MM.1S (cell line): ENCODE measurements at regions not wholly inside any gene's neighbourhood (a gene's known extent, or its start where the extent isn't known, plus 50 kb on each side); places are given as distances from the start of the nearest gene placed in this dataset.

Experiments used
- DNase-seq: peaks from one replicate; pipeline ENCODE4 v3.0.0-alpha.2; 2015
- H2AFZ ChIP-seq: fragments of 300-600 bp; sonication (generic); 2 replicates; pipeline ENCODE4 v1.6.0; 2016; ENCODE audit warnings: antibody characterized with exemption, low read length
- H3F3A ChIP-seq: fragments of 300-600 bp; sonication (generic); 2 replicates; pipeline ENCODE4 v1.6.1; 2016; ENCODE audit warnings: mild to moderate bottlenecking, antibody characterized with exemption, low read length, moderate library complexity, mixed read lengths; ENCODE audit not compliant: insufficient read depth
- H3K27ac ChIP-seq: fragments of 300-600 bp; sonication (generic); 2 replicates; pipeline ENCODE4 v1.5.1; 2016; ENCODE audit warnings: mild to moderate bottlenecking, low read length
- H3K27me3 ChIP-seq: fragments of 300-600 bp; sonication (generic); replicated peaks from 2 replicates; pipeline ENCODE4 v1.6.0; 2016; ENCODE audit warnings: low read length; ENCODE audit not compliant: insufficient read depth
- H3K36me3 ChIP-seq: fragments of 300-600 bp; sonication (generic); replicated peaks from 2 replicates; pipeline ENCODE4 v1.6.1; 2016; ENCODE audit warnings: mild to moderate bottlenecking, low read length, mixed read lengths; ENCODE audit not compliant: insufficient read depth
- H3K4me1 ChIP-seq: fragments of 300-600 bp; sonication (generic); 2 replicates; pipeline ENCODE4 v1.6.1; 2016; ENCODE audit warnings: low read length, mixed read lengths
- H3K4me2 ChIP-seq: fragments of 300-600 bp; sonication (generic); 2 replicates; pipeline ENCODE4 v1.6.0; 2016; ENCODE audit warnings: low read depth, low read length
- H3K4me3 ChIP-seq: fragments of 300-600 bp; sonication (generic); 2 replicates; pipeline ENCODE4 v1.5.1; 2016; ENCODE audit warnings: low read length, mixed read lengths
- H3K79me2 ChIP-seq: fragments of 300-600 bp; sonication (generic); 2 replicates; pipeline ENCODE4 v1.6.1; 2016; ENCODE audit warnings: mixed run types, low read length, mixed read lengths
- H3K9ac ChIP-seq: fragments of 300-600 bp; sonication (generic); 2 replicates; pipeline ENCODE4 v1.6.1; 2016; ENCODE audit warnings: low read length, mixed read lengths
- H3K9me2 ChIP-seq: fragments of 300-600 bp; sonication (generic); replicated peaks from 2 replicates; pipeline ENCODE4 v1.6.1; 2016; ENCODE audit warnings: mild to moderate bottlenecking, low read length, mixed read lengths; ENCODE audit not compliant: insufficient read depth
- H3K9me3 ChIP-seq: fragments of 300-600 bp; sonication (generic); replicated peaks from 2 replicates; pipeline ENCODE4 v1.6.1; 2016; ENCODE audit warnings: mild to moderate bottlenecking, low read length, mixed read lengths; ENCODE audit not compliant: insufficient read depth
- H4K20me1 ChIP-seq: fragments of 300-600 bp; sonication (generic); 2 replicates; pipeline ENCODE4 v1.6.1; 2016; ENCODE audit warnings: mild to moderate bottlenecking, low read length, moderate library complexity, mixed read lengths; ENCODE audit not compliant: insufficient read depth
- EZH2 ChIP-seq: fragments of 300-600 bp; sonication (generic); optimal IDR thresholded peaks from 2 replicates; pipeline ENCODE3; 2017; ENCODE audit warnings: low read depth, mild to moderate bottlenecking, antibody characterized with exemption, low read length, mixed read lengths
- EZH2phosphoT487 ChIP-seq: fragments of 300-600 bp; sonication (generic); IDR thresholded peaks from 2 replicates; pipeline ENCODE4 v1.6.1; 2018; ENCODE audit warnings: antibody characterized with exemption, low read length
- TF ChIP-seq, protein P1 (sequence below): fragments of 300-600 bp; sonication (generic); IDR thresholded peaks from 2 replicates; pipeline ENCODE4 v1.5.1; 2016; ENCODE audit warnings: antibody characterized with exemption, low read length, mixed read lengths

- DNase-seq, result no peak
- no peak overlapping the region for H3K4me2 ChIP-seq
- TF ChIP-seq, protein P1, sequence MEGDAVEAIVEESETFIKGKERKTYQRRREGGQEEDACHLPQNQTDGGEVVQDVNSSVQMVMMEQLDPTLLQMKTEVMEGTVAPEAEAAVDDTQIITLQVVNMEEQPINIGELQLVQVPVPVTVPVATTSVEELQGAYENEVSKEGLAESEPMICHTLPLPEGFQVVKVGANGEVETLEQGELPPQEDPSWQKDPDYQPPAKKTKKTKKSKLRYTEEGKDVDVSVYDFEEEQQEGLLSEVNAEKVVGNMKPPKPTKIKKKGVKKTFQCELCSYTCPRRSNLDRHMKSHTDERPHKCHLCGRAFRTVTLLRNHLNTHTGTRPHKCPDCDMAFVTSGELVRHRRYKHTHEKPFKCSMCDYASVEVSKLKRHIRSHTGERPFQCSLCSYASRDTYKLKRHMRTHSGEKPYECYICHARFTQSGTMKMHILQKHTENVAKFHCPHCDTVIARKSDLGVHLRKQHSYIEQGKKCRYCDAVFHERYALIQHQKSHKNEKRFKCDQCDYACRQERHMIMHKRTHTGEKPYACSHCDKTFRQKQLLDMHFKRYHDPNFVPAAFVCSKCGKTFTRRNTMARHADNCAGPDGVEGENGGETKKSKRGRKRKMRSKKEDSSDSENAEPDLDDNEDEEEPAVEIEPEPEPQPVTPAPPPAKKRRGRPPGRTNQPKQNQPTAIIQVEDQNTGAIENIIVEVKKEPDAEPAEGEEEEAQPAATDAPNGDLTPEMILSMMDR, result no peak
- TF ChIP-seq EZH2phosphoT487 (no peak), EZH2 (no peak)
Observed at GRCh38 chr10:33626798-33627466, 292.5 kb upstream of the NRP1 start.

GRCh38 chr10:33623669-33624068 lies 289.2 kb upstream of the NRP1 start:
- no peaks in the 10 kb centered on the region for H4K20me1 ChIP-seq
- no peaks in the 10 kb centered on the region for H3K27me3 ChIP-seq
- H3K79me2 ChIP-seq, result no peaks in the 10 kb centered on the region
- no peaks in the 10 kb centered on the region for H3K9me3 ChIP-seq
- H3K9ac ChIP-seq, result no peak overlapping the region
- H3K27ac ChIP-seq, result no peak overlapping the region
- no peaks in the 10 kb centered on the region for H3K36me3 ChIP-seq
- H3F3A ChIP-seq, result no peaks in the 10 kb centered on the region
- no peaks in the 10 kb centered on the region for H3K9me2 ChIP-seq
- DNase-seq, result no peak
- TF ChIP-seq, protein P1, result no peak
- no peak for TF ChIP-seq EZH2phosphoT487
- no peak for TF ChIP-seq EZH2
- no peak overlapping the region for H2AFZ ChIP-seq
- no peak overlapping the region for H3K4me3 ChIP-seq
- H3K4me1 ChIP-seq, result no peaks in the 10 kb centered on the region
- no peak overlapping the region for H3K4me2 ChIP-seq

More at GRCh38 chr10:33626798-33627466, 292.5 kb upstream of the NRP1 start:
- H3K27me3 ChIP-seq, result no peaks in the 10 kb centered on the region
- no peaks in the 10 kb centered on the region for H3K9me2 ChIP-seq
- no peaks in the 10 kb centered on the region for H3K4me1 ChIP-seq
- no peaks in the 10 kb centered on the region for H4K20me1 ChIP-seq
- no peaks in the 10 kb centered on the region for H3K79me2 ChIP-seq
- no peaks in the 10 kb centered on the region for H3K9me3 ChIP-seq
- no peak overlapping the region for H3K27ac ChIP-seq
- no peaks in the 10 kb centered on the region for H3F3A ChIP-seq
- no peak overlapping the region for H3K9ac ChIP-seq
- H3K4me3 ChIP-seq, result no peak overlapping the region
- no peaks in the 10 kb centered on the region for H3K36me3 ChIP-seq
- H2AFZ ChIP-seq, result no peak overlapping the region

DNA sequence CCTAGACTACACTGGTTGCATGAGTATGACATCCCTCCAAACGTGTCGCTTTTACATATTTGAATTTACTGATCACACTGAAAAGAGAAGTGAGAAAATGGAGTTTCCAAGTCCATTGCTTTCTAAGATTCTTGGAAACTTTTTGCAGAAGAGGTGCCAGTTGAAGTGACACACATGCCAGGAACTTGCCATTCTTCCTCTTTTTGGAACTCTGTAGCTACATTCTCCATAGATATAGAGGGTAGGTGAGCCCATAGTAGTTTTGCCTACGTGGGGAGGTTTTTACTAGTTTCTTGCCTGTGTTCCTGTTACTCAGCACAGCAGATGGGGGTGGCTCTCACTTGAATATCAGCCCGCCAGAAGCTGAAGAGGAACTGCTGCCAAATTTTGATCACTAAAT lies 286.6 kb upstream of the NRP1 start:
- H3F3A ChIP-seq, result no peaks in the 10 kb centered on the region
- no peak overlapping the region for H3K4me3 ChIP-seq
- no peak overlapping the region for H3K27ac ChIP-seq
- H3K36me3 ChIP-seq, result no peaks in the 10 kb centered on the region
- H3K4me1 ChIP-seq, result no peaks in the 10 kb centered on the region
- H3K27me3 ChIP-seq, result no peaks in the 10 kb centered on the region
- H3K4me2 ChIP-seq, result no peak overlapping the region
- no peak overlapping the region for H2AFZ ChIP-seq
- no peak for DNase-seq
- H3K9me3 ChIP-seq, result no peaks in the 10 kb centered on the region
- no peaks in the 10 kb centered on the region for H3K79me2 ChIP-seq
- H4K20me1 ChIP-seq, result no peaks in the 10 kb centered on the region
- no peaks in the 10 kb centered on the region for H3K9me2 ChIP-seq
- no peak for TF ChIP-seq EZH2phosphoT487
- TF ChIP-seq EZH2, result no peak
- TF ChIP-seq, protein P1, result no peak
- H3K9ac ChIP-seq, result no peak overlapping the region
